ENCODE measurements at regions not wholly inside any gene's neighbourhood (a gene's known extent, or its start where the extent isn't known, plus 50 kb on each side); places are given as distances from the start of the nearest gene placed in this dataset.

- H3K27me3 ChIP-seq (ENCODE audit: control insufficient read depth in 1 of 2, insufficient read depth in 2 of 2, low read length in 2 of 2), result no peaks in the 10 kb centered on the region
- POLR2A ChIA-PET, result no interaction called here
- intact Hi-C loops (cut with DNase I, micrococcal nuclease), result no loop called here
- H3K4me1 ChIP-seq (ENCODE audit: insufficient read depth, low read length), result peaks cover 4% of the 10 kb centered on the region
- TF ChIP-seq, protein P1, sequence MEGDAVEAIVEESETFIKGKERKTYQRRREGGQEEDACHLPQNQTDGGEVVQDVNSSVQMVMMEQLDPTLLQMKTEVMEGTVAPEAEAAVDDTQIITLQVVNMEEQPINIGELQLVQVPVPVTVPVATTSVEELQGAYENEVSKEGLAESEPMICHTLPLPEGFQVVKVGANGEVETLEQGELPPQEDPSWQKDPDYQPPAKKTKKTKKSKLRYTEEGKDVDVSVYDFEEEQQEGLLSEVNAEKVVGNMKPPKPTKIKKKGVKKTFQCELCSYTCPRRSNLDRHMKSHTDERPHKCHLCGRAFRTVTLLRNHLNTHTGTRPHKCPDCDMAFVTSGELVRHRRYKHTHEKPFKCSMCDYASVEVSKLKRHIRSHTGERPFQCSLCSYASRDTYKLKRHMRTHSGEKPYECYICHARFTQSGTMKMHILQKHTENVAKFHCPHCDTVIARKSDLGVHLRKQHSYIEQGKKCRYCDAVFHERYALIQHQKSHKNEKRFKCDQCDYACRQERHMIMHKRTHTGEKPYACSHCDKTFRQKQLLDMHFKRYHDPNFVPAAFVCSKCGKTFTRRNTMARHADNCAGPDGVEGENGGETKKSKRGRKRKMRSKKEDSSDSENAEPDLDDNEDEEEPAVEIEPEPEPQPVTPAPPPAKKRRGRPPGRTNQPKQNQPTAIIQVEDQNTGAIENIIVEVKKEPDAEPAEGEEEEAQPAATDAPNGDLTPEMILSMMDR (IDR thresholded peaks at IDR 0.05), result no peak
- H3K36me3 ChIP-seq (ENCODE audit: insufficient read depth, low read length), result no peaks in the 10 kb centered on the region
- H3K4me3 ChIP-seq (ENCODE audit: low read length), result no peak overlapping the region
- H3K9me3 Mint-ChIP-seq, result no peaks in the 10 kb centered on the region
- CTCF ChIA-PET, result no interaction called here
- no peaks in the 10 kb centered on the region for H3K9me3 ChIP-seq (ENCODE audit: control insufficient read depth in 1 of 2, insufficient read depth in 1 of 2, low read length in 2 of 2)
- ATAC-seq (ENCODE audit: poor library complexity) (no peak), DNase-seq (no peak)
- no peak overlapping the region for H3K4me3 Mint-ChIP-seq
- H3K36me3 Mint-ChIP-seq (ENCODE audit: low read depth), result no peaks in the 10 kb centered on the region
- no peak overlapping the region for H3K27ac Mint-ChIP-seq
- H3K27ac ChIP-seq (ENCODE audit: low read depth in 1 of 2, low read length in 2 of 2), result no peak overlapping the region
- no peaks in the 10 kb centered on the region for H3K4me1 Mint-ChIP-seq (ENCODE audit: low read depth)
- peaks cover 3% of the 10 kb centered on the region for H3K27me3 Mint-ChIP-seq
These were observed 85.3 kb downstream of the PSMG1 start for GRCh38 chr21:39097981-39098380.

DNA sequence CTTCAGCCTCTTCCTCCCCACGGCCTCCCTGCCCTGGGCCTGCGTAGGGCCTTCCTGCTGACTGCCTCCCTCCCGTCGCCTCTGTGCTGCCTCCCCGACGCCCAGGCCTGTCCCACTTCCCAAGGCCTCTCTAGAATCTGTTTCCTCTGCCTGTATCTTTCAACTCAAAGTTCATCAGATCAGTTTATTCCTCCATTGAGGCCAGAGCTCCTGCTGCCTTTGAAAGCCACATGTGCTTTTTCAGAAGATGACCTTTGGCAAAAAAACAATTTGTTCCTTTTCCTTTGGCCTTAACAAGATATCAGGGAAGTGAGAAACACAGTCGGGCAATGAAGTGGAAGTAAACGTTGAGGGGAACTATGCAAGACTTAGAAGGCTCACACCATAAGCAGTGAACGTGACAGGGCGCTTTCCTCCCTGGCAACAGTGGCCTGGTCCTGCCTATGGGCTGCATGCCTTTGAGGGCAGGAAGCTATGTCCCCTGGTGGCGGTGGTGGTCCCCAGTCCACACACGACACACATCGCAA, 85.9 kb downstream of the PSMG1 start:
- intact Hi-C loops (cut with DNase I, micrococcal nuclease), result no loop called here
- Histone ChIP-seq H3K4me3 (ENCODE audit: low read length) (no peak overlapping the region), H3K36me3 (ENCODE audit: insufficient read depth, low read length) (no peaks in the 10 kb centered on the region), H3K4me1 (ENCODE audit: insufficient read depth, low read length) (peaks cover 4% of the 10 kb centered on the region), H3K27ac (ENCODE audit: low read depth in 1 of 2, low read length in 2 of 2) (no peak overlapping the region), H3K9me3 (ENCODE audit: control insufficient read depth in 1 of 2, insufficient read depth in 1 of 2, low read length in 2 of 2) (no peaks in the 10 kb centered on the region), H3K27me3 (ENCODE audit: control insufficient read depth in 1 of 2, insufficient read depth in 2 of 2, low read length in 2 of 2) (no peaks in the 10 kb centered on the region)
- H3K4me1 Mint-ChIP-seq (ENCODE audit: low read depth), result no peaks in the 10 kb centered on the region
- TF ChIP-seq, protein P1 (IDR thresholded peaks at IDR 0.05), result no peak
- no peaks in the 10 kb centered on the region for H3K36me3 Mint-ChIP-seq (ENCODE audit: low read depth)
- ATAC-seq (ENCODE audit: poor library complexity), result no peak
- H3K27me3 Mint-ChIP-seq, result no peaks in the 10 kb centered on the region
- no peak overlapping the region for H3K27ac Mint-ChIP-seq
- DNase-seq, result peak in 2 of 14 experiments; percentile 36 to 42
- no peak overlapping the region for H3K4me3 Mint-ChIP-seq
- ChIA-PET CTCF (no interaction called here), POLR2A (no interaction called here)
- H3K9me3 Mint-ChIP-seq, result no peaks in the 10 kb centered on the region

DNA sequence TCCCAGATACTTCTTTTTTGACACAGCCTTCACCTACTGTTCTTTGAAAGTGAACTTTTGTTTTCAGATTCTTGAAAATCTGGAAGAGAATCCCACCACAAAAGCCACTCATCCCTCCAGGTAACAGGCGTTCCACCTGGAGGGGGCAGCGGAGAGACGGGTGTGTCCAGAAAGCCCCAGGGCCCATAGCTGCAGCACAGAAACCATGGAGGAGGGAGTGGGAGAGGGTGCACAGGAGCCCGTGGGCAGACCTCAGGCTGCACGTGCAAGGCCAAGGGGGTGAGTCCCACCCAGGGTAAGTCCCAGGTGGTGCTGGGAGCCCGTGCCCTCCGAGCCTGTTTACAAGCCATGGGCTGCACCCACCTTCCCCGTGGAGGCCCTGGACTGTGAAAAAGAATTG, 86.5 kb downstream of the PSMG1 start:
- ChIA-PET POLR2A (no interaction called here), CTCF (no interaction called here)
- Mint-ChIP-seq H3K4me1 (ENCODE audit: low read depth) (no peaks in the 10 kb centered on the region), H3K4me3 (no peak overlapping the region), H3K36me3 (ENCODE audit: low read depth) (no peaks in the 10 kb centered on the region), H3K9me3 (no peaks in the 10 kb centered on the region), H3K27ac (no peak overlapping the region), H3K27me3 (no peaks in the 10 kb centered on the region)
- Histone ChIP-seq H3K27ac (ENCODE audit: low read depth in 1 of 2, low read length in 2 of 2) (no peak overlapping the region), H3K9me3 (ENCODE audit: control insufficient read depth in 1 of 2, insufficient read depth in 1 of 2, low read length in 2 of 2) (no peaks in the 10 kb centered on the region), H3K4me1 (ENCODE audit: insufficient read depth, low read length) (peaks cover 4% of the 10 kb centered on the region), H3K27me3 (ENCODE audit: control insufficient read depth in 1 of 2, insufficient read depth in 2 of 2, low read length in 2 of 2) (no peaks in the 10 kb centered on the region), H3K36me3 (ENCODE audit: insufficient read depth, low read length) (no peaks in the 10 kb centered on the region), H3K4me3 (ENCODE audit: low read length) (no peak overlapping the region)
- ATAC-seq (ENCODE audit: poor library complexity) (no peak), DNase-seq (no peak)
- TF ChIP-seq, protein P1 (IDR thresholded peaks at IDR 0.05), result no peak
- intact Hi-C loops (cut with DNase I, micrococcal nuclease), result no loop called here

All from CD4-positive, alpha-beta T cell (primary cell).